Hepatocyte (in vitro differentiated cells): ENCODE measurements at regions not wholly inside any gene's neighbourhood (a gene's known extent, or its start where the extent isn't known, plus 50 kb on each side); places are given as distances from the start of the nearest gene placed in this dataset.

Source experiments
- DNase-seq: peaks from one replicate; pipeline ENCODE4 v3.0.0-alpha.2; 2016; ENCODE audit warnings: low spot score
- H2AFZ ChIP-seq: fragments of 200-600 bp; sonication (generic); 2 replicates; pipeline ENCODE4 v1.6.0; 2016; ENCODE audit warnings: antibody characterized with exemption, mild to moderate bottlenecking
- H3K27ac ChIP-seq: fragments of 200-600 bp; sonication (generic); 2 replicates; pipeline ENCODE4 v1.5.1; 2016; ENCODE audit warnings: mild to moderate bottlenecking
- H3K27me3 ChIP-seq: fragments of 200-600 bp; sonication (generic); 2 replicates; pipeline ENCODE4 v1.6.1; 2016
- H3K36me3 ChIP-seq: fragments of 200-600 bp; sonication (generic); replicated peaks from 2 replicates; pipeline ENCODE4 v1.5.1; 2016; ENCODE audit warnings: low read depth; ENCODE audit not compliant: insufficient read depth
- H3K4me1 ChIP-seq: fragments of 200-600 bp; sonication (generic); 2 replicates; pipeline ENCODE4 v1.5.1; 2016; ENCODE audit warnings: mild to moderate bottlenecking, moderate library complexity; ENCODE audit not compliant: insufficient read depth
- H3K4me2 ChIP-seq: fragments of 200-600 bp; sonication (generic); 2 replicates; pipeline ENCODE4 v1.6.0; 2016
- H3K4me3 ChIP-seq: fragments of 200-600 bp; sonication (generic); 2 replicates; pipeline ENCODE4 v1.5.1; 2016; ENCODE audit warnings: mild to moderate bottlenecking
- H3K79me2 ChIP-seq: fragments of 200-600 bp; sonication (generic); 2 replicates; pipeline ENCODE4 v1.6.0; 2017; ENCODE audit warnings: mild to moderate bottlenecking
- H3K9me2 ChIP-seq: fragments of 200-600 bp; sonication (generic); replicated peaks from 2 replicates; pipeline ENCODE4 v1.6.0; 2017; ENCODE audit warnings: mild to moderate bottlenecking; ENCODE audit not compliant: insufficient read depth
- H3K9me3 ChIP-seq: fragments of 200-600 bp; sonication (generic); 2 replicates; pipeline ENCODE4 v1.5.1; 2016; ENCODE audit warnings: low read depth, mild to moderate bottlenecking
- H4K20me1 ChIP-seq: fragments of 200-600 bp; sonication (generic); 2 replicates; pipeline ENCODE4 v1.6.0; 2016; ENCODE audit warnings: mild to moderate bottlenecking; ENCODE audit not compliant: insufficient read depth, poor library complexity, severe bottlenecking
- EZH2 ChIP-seq: fragments of 200-600 bp; sonication (generic); IDR thresholded peaks from 2 replicates; pipeline ENCODE4 v1.6.1; 2016; ENCODE audit warnings: antibody characterized with exemption, mild to moderate bottlenecking, borderline replicate concordance
- EZH2phosphoT487 ChIP-seq: fragments of 200-600 bp; sonication (generic); IDR thresholded peaks from one replicate; pipeline ENCODE4 v1.6.1; 2018; ENCODE audit warnings: antibody characterized with exemption, mild to moderate bottlenecking, low read depth, moderate library complexity; ENCODE audit not compliant: unreplicated experiment, severe bottlenecking
- WGBS: methylation state at CpG from one replicate; pipeline ENCODE4 v1.1.6; 2016; ENCODE audit warnings: low lambda C conversion rate; ENCODE audit errors: missing lambda C conversion rate; 5-methylcytosine and 5-hydroxymethylcytosine counted together
- TF ChIP-seq, protein P1 (sequence below): fragments of 200-600 bp; sonication (generic); IDR thresholded peaks from 2 replicates; pipeline ENCODE4 v1.5.1; 2016; ENCODE audit warnings: antibody characterized with exemption, mild to moderate bottlenecking; ENCODE audit not compliant: poor library complexity

- Histone ChIP-seq H3K9me2 (no peaks in the 10 kb centered on the region), H2AFZ (no peak overlapping the region), H3K79me2 (no peaks in the 10 kb centered on the region), H3K4me3 (no peak overlapping the region), H4K20me1 (no peaks in the 10 kb centered on the region), H3K9me3 (no peaks in the 10 kb centered on the region), H3K27ac (no peak overlapping the region), H3K36me3 (no peaks in the 10 kb centered on the region), H3K27me3 (no peaks in the 10 kb centered on the region), H3K4me2 (no peak overlapping the region), H3K4me1 (no peaks in the 10 kb centered on the region)
- no peak for DNase-seq
- WGBS, result 23% methylated on average over 3 of the region's 3 CpGs
- no peak for TF ChIP-seq EZH2phosphoT487
- TF ChIP-seq, protein P1, sequence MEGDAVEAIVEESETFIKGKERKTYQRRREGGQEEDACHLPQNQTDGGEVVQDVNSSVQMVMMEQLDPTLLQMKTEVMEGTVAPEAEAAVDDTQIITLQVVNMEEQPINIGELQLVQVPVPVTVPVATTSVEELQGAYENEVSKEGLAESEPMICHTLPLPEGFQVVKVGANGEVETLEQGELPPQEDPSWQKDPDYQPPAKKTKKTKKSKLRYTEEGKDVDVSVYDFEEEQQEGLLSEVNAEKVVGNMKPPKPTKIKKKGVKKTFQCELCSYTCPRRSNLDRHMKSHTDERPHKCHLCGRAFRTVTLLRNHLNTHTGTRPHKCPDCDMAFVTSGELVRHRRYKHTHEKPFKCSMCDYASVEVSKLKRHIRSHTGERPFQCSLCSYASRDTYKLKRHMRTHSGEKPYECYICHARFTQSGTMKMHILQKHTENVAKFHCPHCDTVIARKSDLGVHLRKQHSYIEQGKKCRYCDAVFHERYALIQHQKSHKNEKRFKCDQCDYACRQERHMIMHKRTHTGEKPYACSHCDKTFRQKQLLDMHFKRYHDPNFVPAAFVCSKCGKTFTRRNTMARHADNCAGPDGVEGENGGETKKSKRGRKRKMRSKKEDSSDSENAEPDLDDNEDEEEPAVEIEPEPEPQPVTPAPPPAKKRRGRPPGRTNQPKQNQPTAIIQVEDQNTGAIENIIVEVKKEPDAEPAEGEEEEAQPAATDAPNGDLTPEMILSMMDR, result no peak
- TF ChIP-seq EZH2, result no peak
Measured at GRCh38 chr4:18518098-18518497, 496.5 kb upstream of the LCORL start.

- H3K79me2 ChIP-seq, result no peaks in the 10 kb centered on the region
- no peaks in the 10 kb centered on the region for H4K20me1 ChIP-seq
- no peaks in the 10 kb centered on the region for H3K4me1 ChIP-seq
- no peak overlapping the region for H3K4me3 ChIP-seq
- H3K27ac ChIP-seq, result no peak overlapping the region
- no peaks in the 10 kb centered on the region for H3K36me3 ChIP-seq
- H3K9me3 ChIP-seq, result no peaks in the 10 kb centered on the region
- H3K9me2 ChIP-seq, result no peaks in the 10 kb centered on the region
- H3K27me3 ChIP-seq, result no peaks in the 10 kb centered on the region
- no peak overlapping the region for H2AFZ ChIP-seq
- TF ChIP-seq EZH2 (no peak), EZH2phosphoT487 (no peak)
- TF ChIP-seq, protein P1, result no peak
- H3K4me2 ChIP-seq, result no peak overlapping the region
- DNase-seq, result no peak
Measured at GRCh38 chr4:18513861-18514260, 492.3 kb upstream of the LCORL start.

DNA sequence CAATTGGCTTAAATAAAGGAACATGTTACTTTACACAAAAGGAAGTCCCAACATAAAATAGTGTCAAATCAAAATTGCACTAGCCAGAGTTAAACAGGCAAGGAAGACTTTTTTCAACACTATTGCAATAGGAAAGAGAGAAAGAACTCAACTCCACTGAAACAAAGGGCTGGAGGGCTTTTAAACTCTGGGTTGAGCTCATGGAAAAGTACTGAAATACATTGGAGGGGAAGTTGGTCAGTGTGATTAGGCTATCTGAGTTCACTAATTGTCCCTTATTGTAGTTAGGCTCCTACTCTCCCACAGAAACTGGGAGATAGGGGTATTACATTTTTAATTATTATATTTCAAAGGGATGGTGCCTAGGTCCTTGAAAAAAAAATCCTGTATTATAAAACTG, 491.2 kb upstream of the LCORL start:
- H3K79me2 ChIP-seq, result no peaks in the 10 kb centered on the region
- no peaks in the 10 kb centered on the region for H4K20me1 ChIP-seq
- H3K4me1 ChIP-seq, result no peaks in the 10 kb centered on the region
- no peaks in the 10 kb centered on the region for H3K36me3 ChIP-seq
- no peaks in the 10 kb centered on the region for H3K9me2 ChIP-seq
- no peaks in the 10 kb centered on the region for H3K9me3 ChIP-seq
- no peak overlapping the region for H3K27ac ChIP-seq
- DNase-seq, result no peak
- H3K4me2 ChIP-seq, result no peak overlapping the region
- TF ChIP-seq EZH2, result no peak
- TF ChIP-seq, protein P1, result no peak
- TF ChIP-seq EZH2phosphoT487, result no peak
- no peaks in the 10 kb centered on the region for H3K27me3 ChIP-seq
- H2AFZ ChIP-seq, result no peak overlapping the region
- H3K4me3 ChIP-seq, result no peak overlapping the region

DNA sequence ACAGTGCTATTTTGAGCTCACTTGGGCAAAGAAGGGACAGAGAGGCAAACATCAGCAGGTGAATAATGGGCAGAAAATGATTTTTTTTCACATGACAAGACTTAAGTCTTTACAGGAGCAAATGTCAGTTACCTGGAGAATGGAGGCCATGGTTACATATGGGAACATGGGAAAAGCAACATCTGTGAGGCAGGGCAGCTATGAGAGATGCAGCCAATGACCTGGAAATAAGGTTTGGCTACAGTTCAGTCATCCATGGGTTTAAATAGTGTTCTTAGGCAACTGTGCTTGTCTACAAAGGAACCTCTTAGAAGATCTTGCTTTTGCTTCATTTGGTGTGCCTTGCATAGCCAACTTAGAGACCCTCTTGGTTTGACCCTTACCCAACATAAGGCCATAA, 490.2 kb upstream of the LCORL start:
- no peak overlapping the region for H3K27ac ChIP-seq
- H3K4me3 ChIP-seq, result no peak overlapping the region
- no peaks in the 10 kb centered on the region for H3K9me2 ChIP-seq
- no peak overlapping the region for H3K4me2 ChIP-seq
- H3K27me3 ChIP-seq, result no peaks in the 10 kb centered on the region
- no peaks in the 10 kb centered on the region for H4K20me1 ChIP-seq
- H3K79me2 ChIP-seq, result no peaks in the 10 kb centered on the region
- H3K9me3 ChIP-seq, result no peaks in the 10 kb centered on the region
- no peaks in the 10 kb centered on the region for H3K4me1 ChIP-seq
- no peak overlapping the region for H2AFZ ChIP-seq
- no peak for DNase-seq
- no peaks in the 10 kb centered on the region for H3K36me3 ChIP-seq
- TF ChIP-seq, protein P1, result no peak
- no peak for TF ChIP-seq EZH2
- TF ChIP-seq EZH2phosphoT487, result no peak
